Heart left ventricle (tissue), 16 donors: ENCODE measurements at regions not wholly inside any gene's neighbourhood (a gene's known extent, or its start where the extent isn't known, plus 50 kb on each side); places are given as distances from the start of the nearest gene placed in this dataset.

Experiments
- ATAC-seq, 4 donors: fragments of 200-7000 bp; cut with Tn5 transposase; one replicate each; pipeline ENCODE4 v1.9.1; 2020 to 2022; ENCODE audit warnings: moderate library complexity in 4 of 4, mild to moderate bottlenecking in 3 of 4, moderate number of reproducible peaks in 1 of 4
- DNase-seq, 5 donors: peaks; one replicate each; pipeline ENCODE4 v3.0.0-alpha.2; 2020
- H3K27ac ChIP-seq, 12 donors: fragments of 200-600 bp; sonication (generic) in 4 of 12; one replicate each; pipeline versions ENCODE4 v1.5.0 to v1.8.0; 2016 to 2022; ENCODE audit warnings: mild to moderate bottlenecking in 2 of 12
- H3K27me3 ChIP-seq, 9 donors: fragments of 200-600 bp; sonication (generic) in 2 of 9; one replicate each; pipeline versions ENCODE4 v1.5.1 to v1.8.0; 2016 to 2022; ENCODE audit warnings: mild to moderate bottlenecking in 3 of 9
- H3K36me3 ChIP-seq, 9 donors: fragments of 200-600 bp; sonication (generic) in 2 of 9; one replicate each; pipeline versions ENCODE4 v1.5.0 to v1.8.0; 2018 to 2022; ENCODE audit warnings: mild to moderate bottlenecking in 2 of 9
- H3K4me1 ChIP-seq, 12 donors: fragments of 200-600 bp; sonication (generic) in 4 of 12; one replicate each; pipeline versions ENCODE4 v1.5.0 to v1.8.0; 2016 to 2022; ENCODE audit warnings: mild to moderate bottlenecking in 3 of 12
- H3K4me3 ChIP-seq, 12 donors: fragments of 200-600 bp; sonication (generic) in 4 of 12; one replicate each; pipeline versions ENCODE4 v1.5.0 to v1.8.0; 2017 to 2022; ENCODE audit warnings: mild to moderate bottlenecking in 9 of 12, moderate library complexity in 4 of 12
- H3K9me3 ChIP-seq, 12 donors: fragments of 200-600 bp; sonication (generic) in 4 of 12; one replicate each; pipeline versions ENCODE4 v1.5.0 to v1.8.0; 2016 to 2022; ENCODE audit warnings: mild to moderate bottlenecking in 1 of 12
- CTCF ChIP-seq, 12 donors: fragments of 200-600 bp; sonication (generic) in 4 of 12; IDR thresholded peaks; one replicate each; pipeline versions ENCODE4 v1.5.0 to v1.8.0; 2018 to 2022; ENCODE audit warnings: antibody characterized with exemption in 12 of 12, mild to moderate bottlenecking in 5 of 12
- POLR2A ChIP-seq, 2 donors: fragments of 450-650 bp; IDR thresholded peaks; one replicate each; pipeline ENCODE4 v1.6.1; 2017; ENCODE audit warnings: antibody characterized with exemption in 2 of 2, mild to moderate bottlenecking in 2 of 2, moderate library complexity in 2 of 2
- WGBS, 4 donors: extraction: QIAGEN DNeasy Blood & Tissue Kit in 2 of 4; methylation state at CpG; one replicate each; pipeline versions ENCODE4 v1.1.5 to v1.1.7; 2013 to 2018; 5-methylcytosine and 5-hydroxymethylcytosine counted together
- intact Hi-C, 10 donors: fragments of 100-400 bp; cut with DNase I; formaldehyde crosslinking; loops; one replicate each; pipeline versions ENCODE4 v1.11.1 to v1.14.2; 2022
- donor health status: ischemic (EF 13 %, LVEDD 7.1; RV severe dilation, severe dysfunction).
- donor health status: healthy with polysubstance abuse.
- donor health status: DM: no; HTN: yes; CAD: no.
- donor health status: DM: no; HTN: no; CAD: no.
- donor health status: ischemic (EF 25% LVEDD 6.9; RV normal size, moderate dysfunction).
- donor health status: ischemic (EF 25% LVEDD 5.7; RV mildly dilated, moderate dysfunction).
- donor health status: healthy.
- donor health status: DM: yes; HTN: yes; CAD: no.
- donor health status: ischemic (EF 35%, LVEDD 5.7; RV mildly dilated, moderate dysfunction).
- donor health status: nonischemic (EF 11% LVEDD 7.7; RV severe dilation, severe dysfunction).
- donor health status: DM: yes; HTN: yes; CAD: no.
- donor health status: PGD.
- donor health status: ischemic (EF 29% LVEDD 5.4; RV normal size, mild dysfunction).
- donor health status: nonischemic (EF 23%, LVEDD 6.1; RV moderate dilation, normal function).

GRCh38 chr4:124209626-124210025 is 502.9 kb downstream of the ANKRD50 start:
- TF ChIP-seq CTCF (IDR thresholded peaks at IDR 0.05): no peak
- TF ChIP-seq POLR2A (IDR thresholded peaks at IDR 0.05): no peak
- ATAC-seq (no peak), DNase-seq (no peak)
- Histone ChIP-seq H3K9me3 (no peaks in the 10 kb centered on the region), H3K27ac (no peak overlapping the region), H3K27me3 (no peaks in the 10 kb centered on the region), H3K4me3 (no peak overlapping the region), H3K36me3 (no peaks in the 10 kb centered on the region), H3K4me1 (peaks cover 0 to 21% (median 4%) of the 10 kb centered on the region in 12 donors)
- 87 to 95% (median 90%) methylated on average over 2 of the region's 2 CpGs for WGBS, 4 donors
- intact Hi-C loops: no loop called here

- TF ChIP-seq CTCF (IDR thresholded peaks at IDR 0.05) (no peak), POLR2A (IDR thresholded peaks at IDR 0.05) (no peak)
- no peaks in the 10 kb centered on the region for H3K36me3 ChIP-seq
- no peaks in the 10 kb centered on the region for H3K9me3 ChIP-seq
- WGBS, 4 donors: 90 to 99% (median 96%) methylated on average over 2 of the region's 2 CpGs
- H3K27ac ChIP-seq: no peak overlapping the region
- DNase-seq (no peak), ATAC-seq (no peak)
- H3K4me3 ChIP-seq: no peak overlapping the region
- H3K4me1 ChIP-seq: peaks cover 0 to 21% (median 4%) of the 10 kb centered on the region in 12 donors
- intact Hi-C loops: no loop called here
- no peaks in the 10 kb centered on the region for H3K27me3 ChIP-seq
These were observed 501.8 kb downstream of the ANKRD50 start for GRCh38 chr4:124210746-124211145.

- intact Hi-C loops: no loop called here
- DNase-seq (peak in 3 of 5 donors; percentile 29 to 66 (median 52)), ATAC-seq (peak in 3 of 4 donors; percentile 47 to 56 (median 53))
- WGBS, 4 donors: 20 to 37% (median 30%) methylated on average over 3 of the region's 3 CpGs
- Histone ChIP-seq H3K27me3 (no peaks in the 10 kb centered on the region), H3K4me3 (peak overlapping the region in 1 of 12 donors; percentile 22), H3K4me1 (peaks cover 0 to 21% (median 4%) of the 10 kb centered on the region in 12 donors), H3K9me3 (no peaks in the 10 kb centered on the region), H3K36me3 (no peaks in the 10 kb centered on the region), H3K27ac (peak overlapping the region in 11 of 12 donors; percentile 13 to 82 (median 58))
- no peak for TF ChIP-seq CTCF (IDR thresholded peaks at IDR 0.05)
- no peak for TF ChIP-seq POLR2A (IDR thresholded peaks at IDR 0.05)
These were observed 499.5 kb downstream of the ANKRD50 start for GRCh38 chr4:124212815-124213630.

GRCh38 chr4:124219389-124219788 is 493.1 kb downstream of the ANKRD50 start:
- no peak overlapping the region for H3K27ac ChIP-seq
- ATAC-seq: no peak
- H3K4me3 ChIP-seq: no peak overlapping the region
- no peaks in the 10 kb centered on the region for H3K36me3 ChIP-seq
- H3K4me1 ChIP-seq: no peaks in the 10 kb centered on the region
- WGBS, 4 donors: 50 to 67% (median 59%) methylated on average over 1 of the region's 1 CpG
- no peak for DNase-seq
- intact Hi-C loops: no loop called here
- TF ChIP-seq POLR2A (IDR thresholded peaks at IDR 0.05) (no peak), CTCF (IDR thresholded peaks at IDR 0.05) (no peak)
- peaks cover 0 to 4% (median 0%) of the 10 kb centered on the region in 12 donors for H3K9me3 ChIP-seq
- no peaks in the 10 kb centered on the region for H3K27me3 ChIP-seq
